H1 (cell line): ENCODE measurements at regions not wholly inside any gene's neighbourhood (a gene's known extent, or its start where the extent isn't known, plus 50 kb on each side); places are given as distances from the start of the nearest gene placed in this dataset.

ENCODE experiments used
- CTCF ChIA-PET: fragments of 300-600 bp; sonication (Branson Sonifier 250); formaldehyde crosslinking; loops from one replicate; lab custom pipeline; 2021; ENCODE audit not compliant: partially characterized antibody; lab: Charles Lee
- POLR2A ChIA-PET: fragments of 300-600 bp; sonication (Branson Sonifier 250); formaldehyde crosslinking; loops from one replicate; lab custom pipeline; 2021; ENCODE audit warnings: inconsistent platforms; ENCODE audit not compliant: partially characterized antibody; lab: Charles Lee
- DNase-seq, 2 experiments: peaks; one replicate each; pipeline versions ENCODE4 v3.0.0 to v3.0.0-alpha.2; 2010 to 2022; ENCODE audit warnings: low spot score in 2 of 2, low read depth in 1 of 2, mixed read lengths in 1 of 2
- FAIRE-seq: peaks from 2 replicates; lab custom pipeline; 2011; peaks lifted over from hg19 to GRCh38; lab: Jason Lieb, UNC
- H2AFZ ChIP-seq: 2 replicates; pipeline ENCODE4 v1.8.1; 2012; ENCODE audit warnings: low read length, inconsistent platforms
- H2AK5ac ChIP-seq: 2 replicates; pipeline ENCODE4 v1.6.1; 2013; ENCODE audit warnings: low read depth, low read length
- H2BK120ac ChIP-seq: replicated peaks from 2 replicates; pipeline ENCODE3; 2013; ENCODE audit warnings: low read depth, low read length, inconsistent platforms
- H2BK12ac ChIP-seq: 2 replicates; pipeline ENCODE4 v1.6.1; 2013; ENCODE audit warnings: low read depth, low read length
- H2BK15ac ChIP-seq: 2 replicates; pipeline ENCODE4 v1.6.1; 2013; ENCODE audit warnings: low read length
- H2BK20ac ChIP-seq: 2 replicates; pipeline ENCODE4 v1.6.1; 2013; ENCODE audit warnings: low read length
- H2BK5ac ChIP-seq: 2 replicates; pipeline ENCODE4 v1.6.1; 2013; ENCODE audit warnings: low read depth, low read length
- H3K14ac ChIP-seq: 2 replicates; pipeline ENCODE4 v1.6.1; 2013; ENCODE audit warnings: inconsistent platforms; ENCODE audit not compliant: insufficient read length
- H3K18ac ChIP-seq: 2 replicates; pipeline ENCODE4 v1.6.1; 2013; ENCODE audit warnings: low read length; ENCODE audit errors: extremely low read depth
- H3K23ac ChIP-seq: 2 replicates; pipeline ENCODE4 v1.6.1; 2013; ENCODE audit warnings: inconsistent platforms; ENCODE audit not compliant: insufficient read length
- H3K23me2 ChIP-seq: 2 replicates; pipeline ENCODE4 v1.6.1; 2013; ENCODE audit warnings: low read depth, low read length
- H3K27ac ChIP-seq: 2 replicates; pipeline ENCODE4 v1.6.1; 2011; ENCODE audit warnings: low read depth, low read length, inconsistent platforms
- H3K27me3 ChIP-seq, 4 experiments: replicated peaks in 1 of 4; 1 replicate in 1 of 4; 2 replicates in 3 of 4; pipeline versions ENCODE4 v1.6.1 to v1.8.1; 2011 to 2013; ENCODE audit warnings: low read length in 3 of 4, mild to moderate bottlenecking in 3 of 4, inconsistent platforms in 2 of 4, mixed read lengths in 2 of 4, moderate library complexity in 1 of 4; ENCODE audit not compliant: control insufficient read depth in 3 of 4, insufficient read depth in 3 of 4; ENCODE audit errors: extremely low read depth in 1 of 4
- H3K36me3 ChIP-seq, 4 experiments: 2 replicates each; pipeline versions ENCODE4 v1.6.1 to v1.8.1; 2011 to 2013; ENCODE audit warnings: mild to moderate bottlenecking in 4 of 4, low read length in 3 of 4, moderate library complexity in 2 of 4, control low read depth in 1 of 4, inconsistent platforms in 1 of 4; ENCODE audit not compliant: insufficient read depth in 4 of 4, control insufficient read depth in 2 of 4
- H3K4ac ChIP-seq: replicated peaks from 2 replicates; pipeline ENCODE3; 2013; ENCODE audit warnings: low read length, low read depth, mixed read lengths, inconsistent platforms; ENCODE audit not compliant: insufficient read length
- H3K4me1 ChIP-seq, 4 experiments: replicated peaks in 1 of 4; 1 replicate in 1 of 4; 2 replicates in 3 of 4; pipeline versions ENCODE4 v1.6.1 to v1.8.1; 2011 to 2013; ENCODE audit warnings: low read length in 3 of 4, inconsistent platforms in 2 of 4, mixed read lengths in 1 of 4; ENCODE audit not compliant: insufficient read depth in 4 of 4, control insufficient read depth in 3 of 4
- H3K4me2 ChIP-seq, 2 experiments: 2 replicates each; pipeline versions ENCODE4 v1.6.1 to v1.8.1; 2011 to 2013; ENCODE audit warnings: low read depth in 2 of 2, low read length in 2 of 2, control low read depth in 1 of 2, inconsistent platforms in 1 of 2, mild to moderate bottlenecking in 1 of 2; ENCODE audit not compliant: insufficient read depth in 1 of 2
- H3K4me3 ChIP-seq, 4 experiments: fragments of 200-600, 300-600 bp in 1 of 4; sonication (generic), shearing (Covaris generic), sonication (Bioruptor Twin) in 1 of 4; 2 replicates each; pipeline versions ENCODE4 v1.5.1 to v1.8.1; 2011 to 2016; ENCODE audit warnings: low read length in 4 of 4, low read depth in 3 of 4, control low read depth in 2 of 4, inconsistent platforms in 2 of 4, mild to moderate bottlenecking in 2 of 4, mixed read lengths in 1 of 4, moderate library complexity in 1 of 4; ENCODE audit not compliant: insufficient read depth in 2 of 4; ENCODE audit errors: extremely low read depth in 1 of 4
- H3K56ac ChIP-seq: replicated peaks from 2 replicates; pipeline ENCODE3; 2013; ENCODE audit warnings: low read depth, mild to moderate bottlenecking, mixed read lengths, low read length, inconsistent platforms; ENCODE audit not compliant: insufficient read length
- H3K79me1 ChIP-seq: 2 replicates; pipeline ENCODE4 v1.6.1; 2013; ENCODE audit warnings: low read depth, low read length, control low read depth
- H3K79me2 ChIP-seq, 2 experiments: 2 replicates each; pipeline versions ENCODE4 v1.6.1 to v1.8.1; 2012 to 2013; ENCODE audit warnings: low read length in 2 of 2, mild to moderate bottlenecking in 2 of 2, inconsistent platforms in 1 of 2; ENCODE audit not compliant: insufficient read depth in 2 of 2, control insufficient read depth in 1 of 2
- H3K9ac ChIP-seq, 4 experiments: replicated peaks in 1 of 4; 1 replicate in 1 of 4; 2 replicates in 3 of 4; pipeline versions ENCODE4 v1.6.1 to v1.8.1; 2011 to 2013; ENCODE audit warnings: low read depth in 3 of 4, low read length in 3 of 4, control low read depth in 2 of 4, mild to moderate bottlenecking in 2 of 4, moderate library complexity in 2 of 4, inconsistent platforms in 1 of 4; ENCODE audit errors: extremely low read depth in 1 of 4
- H3K9me3 ChIP-seq, 2 experiments: 2 replicates each; pipeline versions ENCODE4 v1.6.1 to v1.8.1; 2012 to 2013; ENCODE audit warnings: mild to moderate bottlenecking in 2 of 2, moderate library complexity in 2 of 2, control low read depth in 1 of 2, inconsistent platforms in 1 of 2, low read depth in 1 of 2, low read length in 1 of 2, mixed read lengths in 1 of 2; ENCODE audit not compliant: insufficient read depth in 2 of 2
- H4K20me1 ChIP-seq, 2 experiments: replicated peaks in 1 of 2; 2 replicates each; pipeline versions ENCODE3 to v1.8.1; 2011 to 2013; ENCODE audit warnings: inconsistent platforms in 2 of 2, low read length in 2 of 2, mild to moderate bottlenecking in 1 of 2; ENCODE audit not compliant: insufficient read depth in 2 of 2, control insufficient read depth in 1 of 2
- H4K5ac ChIP-seq: 2 replicates; pipeline ENCODE4 v1.6.1; 2013; ENCODE audit warnings: low read length, low read depth, mixed read lengths, inconsistent platforms; ENCODE audit not compliant: insufficient read length
- H4K8ac ChIP-seq: 2 replicates; pipeline ENCODE4 v1.8.0; 2013; ENCODE audit warnings: mild to moderate bottlenecking, moderate library complexity, low read length, inconsistent platforms; ENCODE audit not compliant: insufficient read depth; ENCODE audit errors: extremely low read depth
- H4K91ac ChIP-seq: replicated peaks from 2 replicates; pipeline ENCODE3; 2013; ENCODE audit warnings: low read length, mixed read lengths, inconsistent platforms; ENCODE audit not compliant: insufficient read length
- ASH2L ChIP-seq: fragments of 200-600, 300-600 bp; sonication (generic); IDR thresholded peaks from one replicate; pipeline ENCODE4 v1.7.1; 2017; ENCODE audit warnings: low read length
- BACH1 ChIP-seq: IDR thresholded peaks from 2 replicates; pipeline ENCODE4 v1.6.1; 2012; ENCODE audit warnings: low read length, improper control_type of control experiment
- CEBPB ChIP-seq: IDR thresholded peaks from 2 replicates; pipeline ENCODE4 v1.6.1; 2012; ENCODE audit warnings: low read depth, low read length
- HDAC2 ChIP-seq, 2 experiments: fragments of 300-600 bp in 1 of 2; sonication (generic) in 1 of 2; IDR thresholded peaks; 2 replicates each; pipeline ENCODE4 v1.6.1; 2011 to 2012; ENCODE audit warnings: low read depth in 2 of 2, low read length in 2 of 2, mild to moderate bottlenecking in 2 of 2, moderate library complexity in 2 of 2, borderline replicate concordance in 1 of 2, inconsistent platforms in 1 of 2
- JUN ChIP-seq: IDR thresholded peaks from 2 replicates; pipeline ENCODE4 v1.6.1; 2011; ENCODE audit warnings: low read depth, mild to moderate bottlenecking, improper control_type of control experiment, low read length
- KDM5A ChIP-seq: fragments of 200-600 bp; IDR thresholded peaks from 2 replicates; pipeline ENCODE4 v1.7.1; 2012; ENCODE audit warnings: mild to moderate bottlenecking, low read length, inconsistent platforms, mixed read lengths
- SAP30 ChIP-seq: fragments of 300-600 bp; sonication (generic); IDR thresholded peaks from 2 replicates; pipeline ENCODE4 v1.7.1; 2012; ENCODE audit warnings: low read length, moderate library complexity, mild to moderate bottlenecking, inconsistent platforms; ENCODE audit not compliant: insufficient read depth, insufficient replicate concordance
- TCF12 ChIP-seq: IDR thresholded peaks from 2 replicates; pipeline ENCODE4 v1.6.1; 2011; ENCODE audit warnings: low read depth, mild to moderate bottlenecking, low read length
- WGBS, 2 experiments: shearing (Covaris generic) in 1 of 2; methylation state at CpG; one replicate each; pipeline versions ENCODE4 v1.1.6 to v1.1.7; 2013 to 2015; ENCODE audit warnings: low lambda C conversion rate in 2 of 2, mixed read lengths in 2 of 2, inconsistent platforms in 1 of 2, low coverage in 1 of 2, missing lambda C conversion rate in 1 of 2; ENCODE audit not compliant: insufficient replicate concordance in 2 of 2, insufficient coverage in 1 of 2, insufficient read length in 1 of 2; ENCODE audit errors: extremely low coverage in 1 of 2, missing lambda C conversion rate in 1 of 2; 5-methylcytosine and 5-hydroxymethylcytosine counted together
- TF ChIP-seq, protein P1 (sequence below): IDR thresholded peaks from 2 replicates; pipeline ENCODE4 v1.6.1; 2011; ENCODE audit warnings: low read length, improper control_type of control experiment
- TF ChIP-seq, protein P2 (sequence below): IDR thresholded peaks from 2 replicates; pipeline ENCODE4 v1.6.1; 2012; ENCODE audit warnings: inconsistent platforms

DNA sequence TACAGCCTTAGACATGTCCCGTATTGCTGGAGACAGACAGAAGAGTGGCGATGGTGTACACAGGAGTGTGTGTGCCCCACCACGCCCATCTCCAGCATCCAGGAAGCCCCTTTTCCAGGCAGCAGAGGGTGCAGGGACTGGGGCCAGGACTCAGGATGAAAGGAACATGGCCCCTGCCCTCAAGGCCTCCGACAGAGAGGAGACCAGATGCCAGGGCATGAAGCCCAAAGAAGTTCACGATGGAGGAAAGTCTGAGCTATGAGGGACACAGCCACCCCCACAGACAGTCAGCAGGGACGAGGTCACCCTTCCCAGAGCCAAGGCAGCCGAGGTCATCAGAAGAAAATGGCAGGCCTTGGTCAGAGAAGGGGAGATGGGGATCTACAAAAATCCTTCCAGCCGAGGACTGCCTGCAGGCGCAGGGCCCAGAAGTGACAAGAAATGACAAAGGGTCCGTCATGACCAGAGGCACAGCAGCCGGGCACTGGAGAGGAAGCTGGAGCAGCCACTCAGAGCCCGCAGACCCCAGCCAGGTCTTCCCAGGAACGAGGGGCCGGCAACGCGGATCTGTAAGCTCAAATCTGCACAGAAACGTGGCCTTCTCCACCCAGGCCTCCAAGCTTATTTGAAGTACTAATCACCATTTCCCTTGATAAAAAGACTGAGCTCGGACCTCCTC, 78.7 kb upstream of the PPP2R2D start:
- CTCF ChIA-PET: interaction anchor here (0.7 to 1.0 kb wide), 3 partner anchors 21 to 44 kb away, joined by 3 read pairs; no protein-coding TSS in a partner anchor
- H2BK20ac ChIP-seq: peak overlapping the region; percentile 48; the same call in 1 of the 2 replicates
- POLR2A ChIA-PET: no interaction called here
- H2BK12ac ChIP-seq: peak overlapping the region; percentile 9; the same call in 1 of the 2 replicates
- DNase-seq (no peak), FAIRE-seq (no peak)
- no peak overlapping the region for H3K56ac ChIP-seq
- no peak overlapping the region for H3K9ac ChIP-seq
- WGBS, 2 experiments: 90% methylated on average over 18 of the region's 18 CpGs; no CpG with 5 or more reads in 1 of the 2 experiments
- no peaks in the 10 kb centered on the region for H4K20me1 ChIP-seq
- no peaks in the 10 kb centered on the region for H3K27me3 ChIP-seq
- peak overlapping the region; percentile 68; the same call in 1 of the 2 replicates for H4K8ac ChIP-seq
- no peak overlapping the region for H3K4ac ChIP-seq
- H3K79me2 ChIP-seq: no peaks in the 10 kb centered on the region
- no peak overlapping the region for H3K23ac ChIP-seq
- peaks cover 1% of the 10 kb centered on the region; the same call in 1 of the 2 replicates for H3K23me2 ChIP-seq
- H3K4me2 ChIP-seq: no peak overlapping the region
- H2AK5ac ChIP-seq: 0 out of 2 replicates have a peak overlapping the region, but pooled peaks have one; percentile 39
- TF ChIP-seq, protein P1, sequence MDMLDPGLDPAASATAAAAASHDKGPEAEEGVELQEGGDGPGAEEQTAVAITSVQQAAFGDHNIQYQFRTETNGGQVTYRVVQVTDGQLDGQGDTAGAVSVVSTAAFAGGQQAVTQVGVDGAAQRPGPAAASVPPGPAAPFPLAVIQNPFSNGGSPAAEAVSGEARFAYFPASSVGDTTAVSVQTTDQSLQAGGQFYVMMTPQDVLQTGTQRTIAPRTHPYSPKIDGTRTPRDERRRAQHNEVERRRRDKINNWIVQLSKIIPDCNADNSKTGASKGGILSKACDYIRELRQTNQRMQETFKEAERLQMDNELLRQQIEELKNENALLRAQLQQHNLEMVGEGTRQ: no peak
- TF ChIP-seq KDM5A (no peak), CEBPB (no peak), SAP30 (no peak), TCF12 (no peak), ASH2L (no peak), HDAC2 (IDR thresholded peaks at IDR 0.05; ENCODE audit: borderline replicate concordance in 1 of 2, low read depth in 2 of 2, low read length in 2 of 2) (no peak), JUN (no peak), BACH1 (no peak)
- TF ChIP-seq, protein P2, sequence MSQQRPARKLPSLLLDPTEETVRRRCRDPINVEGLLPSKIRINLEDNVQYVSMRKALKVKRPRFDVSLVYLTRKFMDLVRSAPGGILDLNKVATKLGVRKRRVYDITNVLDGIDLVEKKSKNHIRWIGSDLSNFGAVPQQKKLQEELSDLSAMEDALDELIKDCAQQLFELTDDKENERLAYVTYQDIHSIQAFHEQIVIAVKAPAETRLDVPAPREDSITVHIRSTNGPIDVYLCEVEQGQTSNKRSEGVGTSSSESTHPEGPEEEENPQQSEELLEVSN: no peak
- no peaks in the 10 kb centered on the region for H3K9me3 ChIP-seq
- no peak overlapping the region for H2BK5ac ChIP-seq
- no peak overlapping the region for H3K27ac ChIP-seq
- H3K36me3 ChIP-seq: no peaks in the 10 kb centered on the region
- H2BK15ac ChIP-seq: no peak overlapping the region
- H4K5ac ChIP-seq: no peak overlapping the region
- no peak overlapping the region for H2BK120ac ChIP-seq
- H3K79me1 ChIP-seq: no peaks in the 10 kb centered on the region
- H3K4me1 ChIP-seq: peaks cover 3 to 18% (median 11%) of the 10 kb centered on the region in 4 experiments
- no peak overlapping the region for H3K14ac ChIP-seq
- no peak overlapping the region for H3K18ac ChIP-seq
- no peak overlapping the region for H4K91ac ChIP-seq
- H3K4me3 ChIP-seq: no peak overlapping the region
- H2AFZ ChIP-seq: no peak overlapping the region
